ENCODE measurements at regions not wholly inside any gene's neighbourhood (a gene's known extent, or its start where the extent isn't known, plus 50 kb on each side); places are given as distances from the start of the nearest gene placed in this dataset.

DNA sequence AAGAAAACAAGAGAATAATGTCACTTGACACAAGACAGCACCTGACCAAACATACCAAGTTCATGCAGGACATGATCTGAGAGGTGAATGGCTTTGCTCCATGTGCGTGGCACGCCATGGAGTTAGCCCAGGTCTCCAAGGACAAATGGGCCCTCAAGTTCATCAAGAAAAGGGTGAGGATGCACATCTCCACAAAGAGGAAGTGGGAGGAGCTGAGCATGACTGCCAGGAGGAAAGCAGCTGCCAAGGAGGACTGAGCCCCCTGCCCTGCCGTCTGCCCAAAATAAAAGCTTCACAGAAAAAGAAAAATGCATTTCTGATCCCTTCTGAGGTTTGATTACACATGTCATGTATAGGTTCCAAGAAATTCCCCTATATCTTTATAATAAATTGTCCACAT lies 82.0 kb upstream of the TSHZ2 start:
- peaks cover 8% of the 10 kb centered on the region for H3K9me3 Mint-ChIP-seq
- no peak overlapping the region for H3K27ac Mint-ChIP-seq
- H3K36me3 Mint-ChIP-seq = no peaks in the 10 kb centered on the region
- CTCF ChIA-PET = no interaction called here
- DNase-seq (ENCODE audit: low spot score) = no peak
- no peak overlapping the region for H3K4me3 Mint-ChIP-seq
- TF ChIP-seq CREB1 (CRISPR knock-in tag; IDR thresholded peaks at IDR 0.05) (no peak), ETV6 (CRISPR knock-in tag; IDR thresholded peaks at IDR 0.05) (no peak), ZNF121 (CRISPR knock-in tag; IDR thresholded peaks at IDR 0.05) (no peak), RELA (CRISPR knock-in tag; IDR thresholded peaks at IDR 0.05; ENCODE audit: borderline replicate concordance) (no peak), NFE2L1 (CRISPR knock-in tag; IDR thresholded peaks at IDR 0.05) (no peak)
- TF ChIP-seq, protein P1, sequence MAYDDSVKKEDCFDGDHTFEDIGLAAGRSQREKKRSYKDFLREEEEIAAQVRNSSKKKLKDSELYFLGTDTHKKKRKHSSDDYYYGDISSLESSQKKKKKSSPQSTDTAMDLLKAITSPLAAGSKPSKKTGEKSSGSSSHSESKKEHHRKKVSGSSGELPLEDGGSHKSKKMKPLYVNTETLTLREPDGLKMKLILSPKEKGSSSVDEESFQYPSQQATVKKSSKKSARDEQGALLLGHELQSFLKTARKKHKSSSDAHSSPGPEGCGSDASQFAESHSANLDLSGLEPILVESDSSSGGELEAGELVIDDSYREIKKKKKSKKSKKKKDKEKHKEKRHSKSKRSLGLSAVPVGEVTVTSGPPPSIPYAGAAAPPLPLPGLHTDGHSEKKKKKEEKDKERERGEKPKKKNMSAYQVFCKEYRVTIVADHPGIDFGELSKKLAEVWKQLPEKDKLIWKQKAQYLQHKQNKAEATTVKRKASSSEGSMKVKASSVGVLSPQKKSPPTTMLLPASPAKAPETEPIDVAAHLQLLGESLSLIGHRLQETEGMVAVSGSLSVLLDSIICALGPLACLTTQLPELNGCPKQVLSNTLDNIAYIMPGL (CRISPR knock-in tag; IDR thresholded peaks at IDR 0.05) = no peak
- no peak for ATAC-seq
- no peaks in the 10 kb centered on the region for H3K27me3 Mint-ChIP-seq (ENCODE audit: low read depth)
- POLR2A ChIA-PET = no interaction called here
- no peaks in the 10 kb centered on the region for H3K4me1 Mint-ChIP-seq

DNA sequence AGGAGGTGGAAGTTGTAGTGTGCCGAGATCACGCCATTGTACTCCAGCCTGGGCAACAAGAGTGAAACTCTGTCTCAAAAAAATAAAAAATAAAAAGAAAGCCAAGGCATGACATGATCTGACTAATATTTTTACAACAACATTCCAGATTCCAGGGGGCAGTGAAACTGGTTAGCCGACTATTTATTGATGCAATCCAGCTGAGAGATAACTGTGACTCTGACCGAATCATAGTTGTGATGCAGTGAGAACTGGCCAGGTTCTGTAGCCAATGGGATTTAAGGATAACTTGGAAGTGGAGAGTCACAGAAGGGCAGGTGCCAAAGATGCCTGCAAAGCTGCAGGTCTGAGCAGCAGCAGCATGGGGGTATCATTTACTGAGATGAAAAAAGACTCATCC lies 82.9 kb upstream of the TSHZ2 start:
- Mint-ChIP-seq H3K4me1 (no peaks in the 10 kb centered on the region), H3K4me3 (no peak overlapping the region), H3K27ac (no peak overlapping the region), H3K36me3 (no peaks in the 10 kb centered on the region), H3K9me3 (peaks cover 8% of the 10 kb centered on the region), H3K27me3 (ENCODE audit: low read depth) (no peaks in the 10 kb centered on the region)
- ChIA-PET POLR2A (no interaction called here), CTCF (no interaction called here)
- DNase-seq (ENCODE audit: low spot score) = no peak
- TF ChIP-seq MYBL2 (CRISPR knock-in tag; IDR thresholded peaks at IDR 0.05) = no peak
- TF ChIP-seq AFF4 (CRISPR knock-in tag; IDR thresholded peaks at IDR 0.05; ENCODE audit: borderline replicate concordance) = no peak
- no peak for TF ChIP-seq NR2C2 (CRISPR knock-in tag; IDR thresholded peaks at IDR 0.05)
- no peak for TF ChIP-seq ARID4B (CRISPR knock-in tag; IDR thresholded peaks at IDR 0.05; ENCODE audit: borderline replicate concordance)
- no peak for TF ChIP-seq TEAD4 (CRISPR knock-in tag; IDR thresholded peaks at IDR 0.05)
- no peak for TF ChIP-seq RELA (CRISPR knock-in tag; IDR thresholded peaks at IDR 0.05; ENCODE audit: borderline replicate concordance)
- TF ChIP-seq SP1 (CRISPR knock-in tag; conservative IDR thresholded peaks at IDR 0.05) = no peak
- no peak for TF ChIP-seq FOXP1 (CRISPR knock-in tag; IDR thresholded peaks at IDR 0.05; ENCODE audit: borderline replicate concordance)
- TF ChIP-seq E2F5 (CRISPR knock-in tag; IDR thresholded peaks at IDR 0.05) = no peak
- TF ChIP-seq, protein P2, sequence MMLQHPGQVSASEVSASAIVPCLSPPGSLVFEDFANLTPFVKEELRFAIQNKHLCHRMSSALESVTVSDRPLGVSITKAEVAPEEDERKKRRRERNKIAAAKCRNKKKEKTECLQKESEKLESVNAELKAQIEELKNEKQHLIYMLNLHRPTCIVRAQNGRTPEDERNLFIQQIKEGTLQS (CRISPR knock-in tag; conservative IDR thresholded peaks at IDR 0.05) = no peak
- no peak for TF ChIP-seq NR3C1 (CRISPR knock-in tag; conservative IDR thresholded peaks at IDR 0.05; ENCODE audit: low read depth)
- no peak for TF ChIP-seq TEAD1 (CRISPR knock-in tag; IDR thresholded peaks at IDR 0.05)
- TF ChIP-seq HMGA2 (CRISPR knock-in tag; IDR thresholded peaks at IDR 0.05) = no peak
- TF ChIP-seq MXD4 (CRISPR knock-in tag; IDR thresholded peaks at IDR 0.05; ENCODE audit: borderline replicate concordance) = no peak
- TF ChIP-seq NFE2L1 (CRISPR knock-in tag; IDR thresholded peaks at IDR 0.05) = no peak
- TF ChIP-seq CREM (CRISPR knock-in tag; IDR thresholded peaks at IDR 0.05) = no peak
- no peak for TF ChIP-seq ZNF423 (CRISPR knock-in tag; IDR thresholded peaks at IDR 0.05)
- TF ChIP-seq NR1H2 (CRISPR knock-in tag; IDR thresholded peaks at IDR 0.05) = no peak
- TF ChIP-seq MAX (CRISPR knock-in tag; IDR thresholded peaks at IDR 0.05) = no peak
- no peak for TF ChIP-seq EMX1 (CRISPR knock-in tag; IDR thresholded peaks at IDR 0.05)
- no peak for ATAC-seq

Data from WTC11 (cell line).